Erythroblast (primary cell): ENCODE measurements at regions not wholly inside any gene's neighbourhood (a gene's known extent, or its start where the extent isn't known, plus 50 kb on each side); places are given as distances from the start of the nearest gene placed in this dataset.

Source experiments
- DNase-seq, 2 experiments: peaks; one replicate each; lab custom pipeline; 2025; lab: John Stamatoyannopoulos, UW
- GATA1 ChIP-seq: IDR thresholded peaks from 2 replicates; pipeline ENCODE4 v1.6.1; 2011; ENCODE audit warnings: low read depth, mild to moderate bottlenecking, control low read depth, low read length, moderate library complexity
- POLR2A ChIP-seq: IDR thresholded peaks from 2 replicates; pipeline ENCODE4 v1.6.1; 2011; ENCODE audit warnings: mild to moderate bottlenecking, low read length

GRCh38 chr2:64393383-64394010 lies 60.5 kb upstream of the LGALSL start:
- no peak for TF ChIP-seq POLR2A
- no peak for TF ChIP-seq GATA1
- no peak for DNase-seq

- no peak for DNase-seq
Measured at GRCh38 chr2:64394153-64394552, 59.8 kb upstream of the LGALSL start.

GRCh38 chr2:64396001-64396400 lies 58.0 kb upstream of the LGALSL start:
- TF ChIP-seq POLR2A = no peak
- no peak for TF ChIP-seq GATA1

More at GRCh38 chr2:64394153-64394552, 59.8 kb upstream of the LGALSL start:
- TF ChIP-seq POLR2A = no peak

GRCh38 chr2:64396551-64396950 lies 57.4 kb upstream of the LGALSL start:
- TF ChIP-seq GATA1 (no peak), POLR2A (no peak)
- DNase-seq = no peak

More at GRCh38 chr2:64396001-64396400, 58.0 kb upstream of the LGALSL start:
- DNase-seq = no peak

- DNase-seq = no peak
- TF ChIP-seq POLR2A (no peak), GATA1 (no peak)
Measured at GRCh38 chr2:64398516-64399129, 55.3 kb upstream of the LGALSL start.

- DNase-seq = no peak
- TF ChIP-seq POLR2A (no peak), GATA1 (no peak)
Measured at GRCh38 chr2:64399521-64399920, 54.4 kb upstream of the LGALSL start.

GRCh38 chr2:64400105-64400728 lies 53.7 kb upstream of the LGALSL start:
- DNase-seq = no peak
- TF ChIP-seq GATA1 (no peak), POLR2A (no peak)

GRCh38 chr2:64400733-64401528 lies 53.0 kb upstream of the LGALSL start:
- TF ChIP-seq GATA1 (no peak), POLR2A (no peak)
- DNase-seq = no peak

- no peak for TF ChIP-seq GATA1
- no peak for TF ChIP-seq POLR2A
- DNase-seq = no peak
Measured at GRCh38 chr2:64401529-64401880, 52.5 kb upstream of the LGALSL start.

- no peak for TF ChIP-seq GATA1
- no peak for TF ChIP-seq POLR2A
- DNase-seq = no peak
Measured at GRCh38 chr2:64402876-64403275, 51.1 kb upstream of the LGALSL start.

- TF ChIP-seq POLR2A (no peak), GATA1 (no peak)
Measured at GRCh38 chr2:64403426-64403825, 50.5 kb upstream of the LGALSL start.

GRCh38 chr2:64404002-64404731 lies 49.8 kb upstream of the LGALSL start:
- no peak for DNase-seq
- TF ChIP-seq POLR2A (no peak), GATA1 (no peak)

More at GRCh38 chr2:64403426-64403825, 50.5 kb upstream of the LGALSL start:
- no peak for DNase-seq
